Testis (tissue), 2 donors: ENCODE measurements at regions not wholly inside any gene's neighbourhood (a gene's known extent, or its start where the extent isn't known, plus 50 kb on each side); places are given as distances from the start of the nearest gene placed in this dataset.

Experiments used
- DNase-seq: peaks from one replicate; pipeline ENCODE4 v3.0.0-alpha.2; 2019
- H3K27ac ChIP-seq, 2 donors: fragments of 200-600 bp; sonication (generic); one replicate each; pipeline ENCODE4 v1.5.1; 2019
- H3K27me3 ChIP-seq: fragments of 200-600 bp; sonication (generic); one replicate; pipeline ENCODE4 v1.5.1; 2019
- H3K36me3 ChIP-seq: fragments of 200-600 bp; sonication (generic); one replicate; pipeline ENCODE4 v1.5.1; 2017; ENCODE audit warnings: low read depth; ENCODE audit errors: missing control alignments
- H3K4me1 ChIP-seq: fragments of 200-600 bp; sonication (generic); one replicate; pipeline ENCODE4 v1.5.1; 2019
- H3K4me3 ChIP-seq, 2 donors: fragments of 200-600 bp; sonication (generic); one replicate each; pipeline ENCODE4 v1.5.1; 2017 to 2019
- H3K9me3 ChIP-seq: fragments of 200-600 bp; sonication (generic); one replicate; pipeline ENCODE4 v1.5.1; 2017
- CTCF ChIP-seq, 3 experiments: fragments of 450-650 bp in 2 of 3; fragments of 200-600 bp in 1 of 3; sonication (generic) in 1 of 3; IDR thresholded peaks; one replicate each; pipeline ENCODE4 v1.5.1; 2016 to 2019; ENCODE audit warnings: antibody characterized with exemption in 3 of 3, mild to moderate bottlenecking in 2 of 3, moderate library complexity in 1 of 3
- POLR2A ChIP-seq: fragments of 450-650 bp; IDR thresholded peaks from one replicate; pipeline ENCODE4 v1.6.1; 2017; ENCODE audit warnings: antibody characterized with exemption, mild to moderate bottlenecking, moderate library complexity
- WGBS, 2 donors: methylation state at CpG; one replicate each; pipeline ENCODE4 v1.1.5; 2018; 5-methylcytosine and 5-hydroxymethylcytosine counted together
- intact Hi-C: fragments of 100-400 bp; cut with DNase I; formaldehyde crosslinking; loops from one replicate; pipeline ENCODE4 v1.15.1; 2023; ENCODE audit warnings: low total_unique reads

- intact Hi-C loops, result no loop called here
- Histone ChIP-seq H3K4me3 (no peak overlapping the region), H3K9me3 (no peaks in the 10 kb centered on the region), H3K4me1 (no peaks in the 10 kb centered on the region), H3K27ac (no peak overlapping the region), H3K27me3 (no peaks in the 10 kb centered on the region), H3K36me3 (no peaks in the 10 kb centered on the region)
- WGBS, 2 donors, result 68 to 71% methylated on average over 4 of the region's 4 CpGs
- DNase-seq, result no peak
- TF ChIP-seq CTCF (IDR thresholded peaks at IDR 0.05), result no peak
- no peak for TF ChIP-seq POLR2A
Observed at GRCh38 chr5:4576161-4576748, 563.9 kb upstream of the ADAMTS16 start.

GRCh38 chr5:4576908-4577307 is 563.2 kb upstream of the ADAMTS16 start:
- Histone ChIP-seq H3K27ac (no peak overlapping the region), H3K9me3 (no peaks in the 10 kb centered on the region), H3K4me1 (no peaks in the 10 kb centered on the region), H3K36me3 (no peaks in the 10 kb centered on the region), H3K4me3 (no peak overlapping the region), H3K27me3 (no peaks in the 10 kb centered on the region)
- 83 to 86% methylated on average over 14 of the region's 14 CpGs for WGBS, 2 donors
- DNase-seq, result no peak
- intact Hi-C loops, result no loop called here
- TF ChIP-seq CTCF (IDR thresholded peaks at IDR 0.05), result no peak
- no peak for TF ChIP-seq POLR2A

- no peak for DNase-seq
- 81 to 86% methylated on average over 6 to 7 of the region's 7 CpGs for WGBS, 2 donors
- no peak overlapping the region for H3K27ac ChIP-seq
- no peaks in the 10 kb centered on the region for H3K4me1 ChIP-seq
- H3K36me3 ChIP-seq, result no peaks in the 10 kb centered on the region
- H3K4me3 ChIP-seq, result no peak overlapping the region
- no peak for TF ChIP-seq CTCF (IDR thresholded peaks at IDR 0.05)
- H3K9me3 ChIP-seq, result no peaks in the 10 kb centered on the region
- intact Hi-C loops, result no loop called here
- no peaks in the 10 kb centered on the region for H3K27me3 ChIP-seq
Observed at GRCh38 chr5:4579679-4580078, 560.5 kb upstream of the ADAMTS16 start.

GRCh38 chr5:4580772-4581171 is 559.4 kb upstream of the ADAMTS16 start:
- no peak for DNase-seq
- WGBS, 2 donors, result 55 to 79% methylated on average over 16 to 19 of the region's 19 CpGs
- no peak for TF ChIP-seq POLR2A
- TF ChIP-seq CTCF (IDR thresholded peaks at IDR 0.05), result no peak
- intact Hi-C loops, result no loop called here
- no peaks in the 10 kb centered on the region for H3K36me3 ChIP-seq
- no peak overlapping the region for H3K27ac ChIP-seq
- H3K4me1 ChIP-seq, result no peaks in the 10 kb centered on the region
- H3K4me3 ChIP-seq, result no peak overlapping the region
- no peaks in the 10 kb centered on the region for H3K9me3 ChIP-seq
- no peaks in the 10 kb centered on the region for H3K27me3 ChIP-seq

- H3K36me3 ChIP-seq, result no peaks in the 10 kb centered on the region
- TF ChIP-seq CTCF (IDR thresholded peaks at IDR 0.05) (no peak), POLR2A (no peak)
- 79 to 90% methylated on average over 15 to 16 of the region's 16 CpGs for WGBS, 2 donors
Observed at GRCh38 chr5:4581289-4581688, 558.8 kb upstream of the ADAMTS16 start.

More at GRCh38 chr5:4581289-4581688, 558.8 kb upstream of the ADAMTS16 start:
- Histone ChIP-seq H3K27me3 (no peaks in the 10 kb centered on the region), H3K4me3 (no peak overlapping the region), H3K9me3 (no peaks in the 10 kb centered on the region), H3K4me1 (no peaks in the 10 kb centered on the region), H3K27ac (no peak overlapping the region)
- no peak for DNase-seq
- intact Hi-C loops, result no loop called here
